ENCODE measurements at regions not wholly inside any gene's neighbourhood (a gene's known extent, or its start where the extent isn't known, plus 50 kb on each side); places are given as distances from the start of the nearest gene placed in this dataset.

DNA sequence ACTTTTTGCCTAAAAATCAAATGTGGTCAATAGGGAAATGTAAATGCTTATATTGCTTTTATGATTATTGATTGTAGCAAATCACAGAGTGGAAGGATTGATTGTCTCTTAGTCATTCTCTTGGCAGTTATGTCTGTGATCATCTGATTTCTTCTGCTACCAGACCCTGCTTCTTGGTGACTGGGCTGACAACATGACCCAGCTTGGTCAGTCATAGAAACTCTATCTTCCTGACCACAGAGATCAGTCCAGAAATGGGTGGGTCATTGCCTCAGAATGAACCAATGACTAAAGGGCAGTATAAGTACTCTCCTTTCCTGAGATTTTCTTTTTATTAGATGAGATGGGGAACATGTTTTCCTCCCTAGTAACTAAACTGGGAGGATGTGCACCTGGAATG is 87.6 kb downstream of the MAIP1 start:
- TF ChIP-seq, protein P1, sequence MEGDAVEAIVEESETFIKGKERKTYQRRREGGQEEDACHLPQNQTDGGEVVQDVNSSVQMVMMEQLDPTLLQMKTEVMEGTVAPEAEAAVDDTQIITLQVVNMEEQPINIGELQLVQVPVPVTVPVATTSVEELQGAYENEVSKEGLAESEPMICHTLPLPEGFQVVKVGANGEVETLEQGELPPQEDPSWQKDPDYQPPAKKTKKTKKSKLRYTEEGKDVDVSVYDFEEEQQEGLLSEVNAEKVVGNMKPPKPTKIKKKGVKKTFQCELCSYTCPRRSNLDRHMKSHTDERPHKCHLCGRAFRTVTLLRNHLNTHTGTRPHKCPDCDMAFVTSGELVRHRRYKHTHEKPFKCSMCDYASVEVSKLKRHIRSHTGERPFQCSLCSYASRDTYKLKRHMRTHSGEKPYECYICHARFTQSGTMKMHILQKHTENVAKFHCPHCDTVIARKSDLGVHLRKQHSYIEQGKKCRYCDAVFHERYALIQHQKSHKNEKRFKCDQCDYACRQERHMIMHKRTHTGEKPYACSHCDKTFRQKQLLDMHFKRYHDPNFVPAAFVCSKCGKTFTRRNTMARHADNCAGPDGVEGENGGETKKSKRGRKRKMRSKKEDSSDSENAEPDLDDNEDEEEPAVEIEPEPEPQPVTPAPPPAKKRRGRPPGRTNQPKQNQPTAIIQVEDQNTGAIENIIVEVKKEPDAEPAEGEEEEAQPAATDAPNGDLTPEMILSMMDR (conservative IDR thresholded peaks at IDR 0.05; ENCODE audit: low read depth, low read length) = no peak
- no peak for TF ChIP-seq EZH2 (IDR thresholded peaks at IDR 0.05; ENCODE audit: borderline replicate concordance, low read depth, low read length, poor library complexity, severe bottlenecking)

Measured in A673 (cell line).